A673 (cell line): ENCODE measurements at regions not wholly inside any gene's neighbourhood (a gene's known extent, or its start where the extent isn't known, plus 50 kb on each side); places are given as distances from the start of the nearest gene placed in this dataset.

ENCODE experiments used
- CTCF ChIP-seq: fragments of 300-800, 200-600 bp; sonication (generic); conservative IDR thresholded peaks from 2 replicates; pipeline ENCODE4 v1.5.1; 2017; ENCODE audit warnings: low read depth, mild to moderate bottlenecking, antibody characterized with exemption, low read length, moderate library complexity, mixed read lengths
- EZH2 ChIP-seq: fragments of 200-600 bp; sonication (generic); IDR thresholded peaks from 2 replicates; pipeline ENCODE4 v1.6.1; 2017; ENCODE audit warnings: borderline replicate concordance, low read depth, mild to moderate bottlenecking, mixed read lengths, antibody characterized with exemption, low read length; ENCODE audit not compliant: poor library complexity, severe bottlenecking

GRCh38 chr11:112773264-112773663 lies 188.0 kb upstream of the NCAM1 start:
- no peak for TF ChIP-seq CTCF
- no peak for TF ChIP-seq EZH2
